ENCODE measurements at regions not wholly inside any gene's neighbourhood (a gene's known extent, or its start where the extent isn't known, plus 50 kb on each side); places are given as distances from the start of the nearest gene placed in this dataset.
A peak's percentile ranks its signal among the peaks of the same experiment; 100 is the strongest.
"Not testable (repeated sequence)": the region's sequence is repeated elsewhere in the genome, so short reads cannot be mapped to it uniquely, and the experiment has no call there.

DNA sequence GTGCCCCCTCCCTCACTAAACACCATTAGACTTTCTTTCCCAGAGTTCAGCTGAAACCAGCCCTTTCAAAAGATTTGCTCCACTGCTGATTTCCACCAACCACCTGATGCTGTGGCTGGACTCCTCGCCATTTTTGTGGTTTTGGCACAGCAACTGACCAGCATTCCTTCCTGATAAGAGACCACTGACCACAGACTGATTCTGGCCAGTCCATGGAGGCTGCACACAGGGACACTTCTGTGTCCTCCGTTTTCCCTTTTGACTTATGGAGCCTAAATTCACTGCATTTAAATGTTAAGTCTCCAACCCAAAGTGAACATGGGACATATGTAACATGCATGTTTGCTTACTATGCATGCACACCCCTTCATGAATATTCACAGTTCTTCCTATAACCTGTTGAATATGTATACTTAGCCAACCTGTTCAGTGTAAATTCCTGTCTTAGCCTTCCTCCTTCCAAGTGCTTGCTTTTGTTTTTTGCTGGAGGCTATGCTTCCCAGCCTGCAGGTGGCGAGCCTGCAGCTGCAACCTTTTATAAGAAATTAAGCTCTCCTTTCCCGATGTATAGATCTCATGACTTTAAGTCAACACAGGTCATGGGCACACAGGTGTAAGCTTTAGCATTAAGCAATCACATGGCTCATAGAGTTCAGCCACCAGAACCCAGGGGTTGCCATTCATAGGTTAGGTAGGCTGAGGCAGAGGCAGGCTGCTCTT, 78.7 kb downstream of the ACTL7B start:
- DNase-seq (ENCODE audit: extremely low spot score, unreplicated experiment): no peak
- H3K9me3 Mint-ChIP-seq (ENCODE audit: unreplicated experiment): no peaks in the 10 kb centered on the region
- TF ChIP-seq, protein P1, sequence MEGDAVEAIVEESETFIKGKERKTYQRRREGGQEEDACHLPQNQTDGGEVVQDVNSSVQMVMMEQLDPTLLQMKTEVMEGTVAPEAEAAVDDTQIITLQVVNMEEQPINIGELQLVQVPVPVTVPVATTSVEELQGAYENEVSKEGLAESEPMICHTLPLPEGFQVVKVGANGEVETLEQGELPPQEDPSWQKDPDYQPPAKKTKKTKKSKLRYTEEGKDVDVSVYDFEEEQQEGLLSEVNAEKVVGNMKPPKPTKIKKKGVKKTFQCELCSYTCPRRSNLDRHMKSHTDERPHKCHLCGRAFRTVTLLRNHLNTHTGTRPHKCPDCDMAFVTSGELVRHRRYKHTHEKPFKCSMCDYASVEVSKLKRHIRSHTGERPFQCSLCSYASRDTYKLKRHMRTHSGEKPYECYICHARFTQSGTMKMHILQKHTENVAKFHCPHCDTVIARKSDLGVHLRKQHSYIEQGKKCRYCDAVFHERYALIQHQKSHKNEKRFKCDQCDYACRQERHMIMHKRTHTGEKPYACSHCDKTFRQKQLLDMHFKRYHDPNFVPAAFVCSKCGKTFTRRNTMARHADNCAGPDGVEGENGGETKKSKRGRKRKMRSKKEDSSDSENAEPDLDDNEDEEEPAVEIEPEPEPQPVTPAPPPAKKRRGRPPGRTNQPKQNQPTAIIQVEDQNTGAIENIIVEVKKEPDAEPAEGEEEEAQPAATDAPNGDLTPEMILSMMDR (IDR thresholded peaks at IDR 0.05): no peak
- peaks cover 50% of the 10 kb centered on the region for H3K27me3 Mint-ChIP-seq (ENCODE audit: unreplicated experiment)
- no peaks in the 10 kb centered on the region for H3K36me3 Mint-ChIP-seq (ENCODE audit: unreplicated experiment)
- no peak overlapping the region for H3K27ac Mint-ChIP-seq (ENCODE audit: unreplicated experiment)
- H3K4me3 Mint-ChIP-seq (ENCODE audit: unreplicated experiment): no peak overlapping the region
- peaks cover 17% of the 10 kb centered on the region for H3K4me1 Mint-ChIP-seq (ENCODE audit: unreplicated experiment)

DNA sequence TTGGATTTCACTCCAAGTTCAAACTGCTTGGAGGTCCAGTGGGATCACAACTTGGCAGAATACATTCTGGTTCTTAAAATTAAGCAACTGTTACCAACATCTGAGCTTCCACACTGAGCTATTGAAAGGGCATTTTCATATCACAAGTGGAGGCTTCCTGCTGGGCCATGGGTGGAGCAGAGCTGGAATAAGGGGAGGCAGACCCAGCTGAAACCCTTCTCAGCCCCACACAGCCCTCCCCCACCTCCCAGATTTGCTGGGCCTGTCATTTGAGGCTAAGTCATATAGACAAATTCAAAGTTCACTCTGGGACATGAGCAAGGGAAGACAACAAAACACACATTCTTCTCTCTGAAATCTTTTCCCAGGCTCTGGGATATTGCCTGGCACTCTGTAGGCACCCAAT, 79.9 kb downstream of the ACTL7B start:
- no peak for DNase-seq (ENCODE audit: extremely low spot score, unreplicated experiment)
- H3K4me1 Mint-ChIP-seq (ENCODE audit: unreplicated experiment): peaks cover 17% of the 10 kb centered on the region
- H3K4me3 Mint-ChIP-seq (ENCODE audit: unreplicated experiment): no peak overlapping the region
- peaks cover 51% of the 10 kb centered on the region for H3K27me3 Mint-ChIP-seq (ENCODE audit: unreplicated experiment)
- TF ChIP-seq, protein P1 (IDR thresholded peaks at IDR 0.05): no peak
- H3K36me3 Mint-ChIP-seq (ENCODE audit: unreplicated experiment): no peaks in the 10 kb centered on the region
- H3K9me3 Mint-ChIP-seq (ENCODE audit: unreplicated experiment): no peaks in the 10 kb centered on the region
- H3K27ac Mint-ChIP-seq (ENCODE audit: unreplicated experiment): peak overlapping the region; percentile 66

DNA sequence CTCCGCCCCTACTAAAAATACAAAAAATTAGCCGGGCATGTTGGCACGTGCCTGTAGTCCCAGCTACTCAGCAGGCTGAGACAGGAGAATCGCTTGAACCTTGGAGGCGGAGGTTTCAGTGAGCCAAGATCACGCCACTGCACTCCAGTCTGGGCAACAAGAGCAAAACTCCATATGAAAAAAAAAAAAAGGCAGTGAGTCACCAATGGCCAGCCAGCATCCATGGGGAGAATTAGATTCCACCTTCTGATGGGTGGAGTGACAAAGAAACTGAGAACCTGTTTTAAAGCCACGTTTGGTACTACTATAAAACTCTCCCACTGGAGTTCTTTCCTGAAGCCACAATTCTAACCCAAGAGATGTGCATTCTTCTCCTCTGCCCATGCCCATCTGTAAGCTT, 81.7 kb downstream of the ACTL7B start:
- not testable (repeated sequence) for H3K9me3 Mint-ChIP-seq (ENCODE audit: unreplicated experiment); DNase-seq (ENCODE audit: extremely low spot score, unreplicated experiment); H3K36me3 Mint-ChIP-seq (ENCODE audit: unreplicated experiment); H3K27ac Mint-ChIP-seq (ENCODE audit: unreplicated experiment); H3K4me3 Mint-ChIP-seq (ENCODE audit: unreplicated experiment)
- Mint-ChIP-seq H3K27me3 (ENCODE audit: unreplicated experiment) (peaks cover 37% of the 10 kb centered on the region), H3K4me1 (ENCODE audit: unreplicated experiment) (peaks cover 17% of the 10 kb centered on the region)

DNA sequence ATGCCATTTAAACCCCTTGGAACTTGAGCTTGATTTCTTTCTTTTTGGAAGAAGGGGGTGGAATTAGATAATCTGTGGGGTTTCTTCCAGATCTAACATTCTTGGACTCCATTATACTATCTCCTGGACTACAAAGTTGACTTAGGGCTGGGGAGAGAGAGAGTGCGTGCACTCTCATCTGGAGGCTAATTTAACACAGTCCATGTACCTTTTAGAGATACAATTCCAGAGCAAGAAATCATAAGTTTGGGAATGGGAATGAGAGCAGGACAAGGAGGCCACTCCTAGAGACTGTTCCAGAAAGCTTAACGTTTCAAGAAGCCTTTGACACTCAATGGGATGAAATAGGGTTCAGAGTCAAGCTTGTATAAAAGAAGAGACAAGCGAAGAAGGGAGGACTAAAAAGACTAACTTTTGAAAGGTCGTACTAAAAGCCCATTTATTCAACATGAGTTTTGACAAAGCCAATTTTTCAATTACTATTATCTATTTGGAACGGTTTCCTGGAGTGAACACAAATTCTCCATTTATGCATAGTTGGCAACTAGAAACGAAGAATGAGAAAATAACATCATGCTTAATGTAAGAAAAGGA, 83.4 kb downstream of the ACTL7B start:
- no peak for DNase-seq (ENCODE audit: extremely low spot score, unreplicated experiment)
- no peaks in the 10 kb centered on the region for H3K9me3 Mint-ChIP-seq (ENCODE audit: unreplicated experiment)
- H3K27me3 Mint-ChIP-seq (ENCODE audit: unreplicated experiment): peaks cover 32% of the 10 kb centered on the region

DNA sequence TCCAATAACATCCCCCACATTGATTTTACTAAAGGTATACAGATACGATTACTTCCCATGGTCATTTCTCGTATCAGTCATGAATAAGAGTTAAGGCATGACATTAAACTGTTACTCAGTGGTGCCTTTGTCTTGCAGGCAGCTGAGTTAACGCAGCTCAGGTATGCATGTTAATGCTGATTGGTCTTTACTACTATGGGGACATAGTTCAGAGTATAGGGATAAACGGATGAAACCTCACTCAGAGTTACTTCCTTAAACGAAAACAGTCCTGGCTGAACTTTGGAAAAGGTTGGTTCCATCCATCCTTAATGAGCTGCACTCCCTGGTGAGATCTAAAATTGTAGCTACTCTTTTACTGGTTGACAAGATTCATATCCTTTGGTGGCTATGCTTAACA, 87.0 kb downstream of the ACTL7B start:
- H3K4me3 Mint-ChIP-seq (ENCODE audit: unreplicated experiment): no peak overlapping the region
- no peaks in the 10 kb centered on the region for H3K36me3 Mint-ChIP-seq (ENCODE audit: unreplicated experiment)
- no peaks in the 10 kb centered on the region for H3K9me3 Mint-ChIP-seq (ENCODE audit: unreplicated experiment)
- H3K27ac Mint-ChIP-seq (ENCODE audit: unreplicated experiment): no peak overlapping the region
- no peak for DNase-seq (ENCODE audit: extremely low spot score, unreplicated experiment)
- H3K27me3 Mint-ChIP-seq (ENCODE audit: unreplicated experiment): peaks cover 29% of the 10 kb centered on the region
- TF ChIP-seq, protein P1 (IDR thresholded peaks at IDR 0.05): no peak
- H3K4me1 Mint-ChIP-seq (ENCODE audit: unreplicated experiment): no peaks in the 10 kb centered on the region

More for the DNA sequence above, 83.4 kb downstream of the ACTL7B start:
- no peaks in the 10 kb centered on the region for H3K36me3 Mint-ChIP-seq (ENCODE audit: unreplicated experiment)
- H3K4me1 Mint-ChIP-seq (ENCODE audit: unreplicated experiment): peaks cover 17% of the 10 kb centered on the region
- TF ChIP-seq, protein P1 (IDR thresholded peaks at IDR 0.05): no peak
- no peak overlapping the region for H3K4me3 Mint-ChIP-seq (ENCODE audit: unreplicated experiment)
- no peak overlapping the region for H3K27ac Mint-ChIP-seq (ENCODE audit: unreplicated experiment)

Measured in osteocyte (in vitro differentiated cells).